ENCODE measurements at regions not wholly inside any gene's neighbourhood (a gene's known extent, or its start where the extent isn't known, plus 50 kb on each side); places are given as distances from the start of the nearest gene placed in this dataset.

- TF ChIP-seq USF1 (IDR thresholded peaks at IDR 0.05) = no peak
- no peak for TF ChIP-seq RAD21 (IDR thresholded peaks at IDR 0.05; ENCODE audit: low read depth)
- no peak for TF ChIP-seq EP300 (IDR thresholded peaks at IDR 0.05; ENCODE audit: borderline replicate concordance)
- TF ChIP-seq NFIC (IDR thresholded peaks at IDR 0.05) = no peak
- TF ChIP-seq TAF1 (IDR thresholded peaks at IDR 0.05; ENCODE audit: low read depth) = no peak
- TF ChIP-seq REST (IDR thresholded peaks at IDR 0.05; ENCODE audit: low read depth) = no peak
- TF ChIP-seq TCF12 (IDR thresholded peaks at IDR 0.05; ENCODE audit: low read depth) = no peak
- no peak for TF ChIP-seq FOXM1 (IDR thresholded peaks at IDR 0.05; ENCODE audit: borderline replicate concordance, low read depth)
- no peak for TF ChIP-seq CREB1 (IDR thresholded peaks at IDR 0.05; ENCODE audit: low read depth)
- TF ChIP-seq EGR1 (IDR thresholded peaks at IDR 0.05) = no peak
- TF ChIP-seq CEBPB (IDR thresholded peaks at IDR 0.05) = no peak
- TF ChIP-seq, protein P1, sequence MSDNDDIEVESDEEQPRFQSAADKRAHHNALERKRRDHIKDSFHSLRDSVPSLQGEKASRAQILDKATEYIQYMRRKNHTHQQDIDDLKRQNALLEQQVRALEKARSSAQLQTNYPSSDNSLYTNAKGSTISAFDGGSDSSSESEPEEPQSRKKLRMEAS (IDR thresholded peaks at IDR 0.05) = no peak
- no peak for TF ChIP-seq TEAD4 (IDR thresholded peaks at IDR 0.05)
- no peak for TF ChIP-seq YY1 (IDR thresholded peaks at IDR 0.05; ENCODE audit: low read depth)
- TF ChIP-seq ZBTB7A (IDR thresholded peaks at IDR 0.05; ENCODE audit: low read depth) = no peak
Observed at GRCh38 chr7:131267631-131268030, 60.0 kb upstream of the MKLN1 start.

DNA sequence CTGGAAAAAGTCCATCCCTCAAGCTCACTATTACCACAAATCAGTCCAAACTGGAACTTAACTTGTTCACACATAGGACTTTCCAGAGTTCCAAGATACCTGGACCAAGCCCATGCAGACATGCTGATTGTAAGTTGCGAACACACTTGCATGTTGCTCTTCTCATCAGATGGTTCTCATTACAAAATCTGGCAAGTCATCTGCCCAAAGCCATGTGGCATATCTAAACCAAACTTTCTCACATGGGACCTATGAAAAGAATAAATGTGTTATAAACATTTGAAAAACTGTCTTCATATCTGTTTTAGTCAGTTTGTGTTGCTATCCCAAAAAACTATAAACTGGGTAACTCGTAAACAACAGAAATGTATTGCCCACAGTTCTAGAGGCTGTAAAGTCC is 58.8 kb upstream of the MKLN1 start:
- no peak for TF ChIP-seq CEBPB (IDR thresholded peaks at IDR 0.05)
- no peak for TF ChIP-seq REST (IDR thresholded peaks at IDR 0.05; ENCODE audit: low read depth)
- TF ChIP-seq TEAD4 (IDR thresholded peaks at IDR 0.05) = no peak
- no peak for TF ChIP-seq YY1 (IDR thresholded peaks at IDR 0.05; ENCODE audit: low read depth)
- TF ChIP-seq CREB1 (IDR thresholded peaks at IDR 0.05; ENCODE audit: low read depth) = no peak
- TF ChIP-seq FOXM1 (IDR thresholded peaks at IDR 0.05; ENCODE audit: borderline replicate concordance, low read depth) = no peak
- no peak for TF ChIP-seq TCF12 (IDR thresholded peaks at IDR 0.05; ENCODE audit: low read depth)
- TF ChIP-seq NFIC (IDR thresholded peaks at IDR 0.05) = no peak
- no peak for TF ChIP-seq USF1 (IDR thresholded peaks at IDR 0.05)

DNA sequence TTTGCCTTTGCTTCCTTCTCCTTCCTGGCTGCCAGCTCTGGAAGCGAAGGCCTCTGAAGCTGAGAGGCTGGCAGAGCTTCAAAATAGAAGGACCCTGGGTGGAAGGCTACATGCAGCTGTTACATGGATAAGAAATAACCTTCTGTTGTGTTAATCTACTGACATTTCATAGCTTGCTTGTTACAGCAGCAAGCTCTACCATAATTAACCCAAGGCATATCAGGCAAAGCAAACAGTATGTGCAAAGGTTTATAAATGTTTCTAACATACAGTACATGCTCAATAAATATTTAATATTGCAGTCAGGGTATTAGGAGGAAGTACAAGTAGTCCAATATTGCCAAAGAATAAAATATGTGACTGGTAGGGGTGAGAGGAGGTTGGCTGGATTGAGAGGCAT is 55.6 kb upstream of the MKLN1 start:
- TF ChIP-seq EP300 (IDR thresholded peaks at IDR 0.05; ENCODE audit: borderline replicate concordance) (no peak), TCF12 (IDR thresholded peaks at IDR 0.05; ENCODE audit: low read depth) (no peak), CREB1 (IDR thresholded peaks at IDR 0.05; ENCODE audit: low read depth) (no peak), TAF1 (IDR thresholded peaks at IDR 0.05; ENCODE audit: low read depth) (no peak), EGR1 (IDR thresholded peaks at IDR 0.05) (no peak)

GRCh38 chr7:131274986-131275385 is 52.7 kb upstream of the MKLN1 start:
- TF ChIP-seq ZBTB7A (IDR thresholded peaks at IDR 0.05; ENCODE audit: low read depth) (no peak), EGR1 (IDR thresholded peaks at IDR 0.05) (no peak), TAF1 (IDR thresholded peaks at IDR 0.05; ENCODE audit: low read depth) (no peak), NFIC (IDR thresholded peaks at IDR 0.05) (no peak), YY1 (IDR thresholded peaks at IDR 0.05; ENCODE audit: low read depth) (no peak), TCF12 (IDR thresholded peaks at IDR 0.05; ENCODE audit: low read depth) (no peak), USF1 (IDR thresholded peaks at IDR 0.05) (no peak), RAD21 (IDR thresholded peaks at IDR 0.05; ENCODE audit: low read depth) (no peak), CREB1 (IDR thresholded peaks at IDR 0.05; ENCODE audit: low read depth) (no peak), EP300 (IDR thresholded peaks at IDR 0.05; ENCODE audit: borderline replicate concordance) (no peak), CEBPB (IDR thresholded peaks at IDR 0.05) (no peak), TEAD4 (IDR thresholded peaks at IDR 0.05) (no peak)
- TF ChIP-seq, protein P1 (IDR thresholded peaks at IDR 0.05) = no peak

- TF ChIP-seq REST (IDR thresholded peaks at IDR 0.05; ENCODE audit: low read depth) (no peak), EGR1 (IDR thresholded peaks at IDR 0.05) (no peak), RAD21 (IDR thresholded peaks at IDR 0.05; ENCODE audit: low read depth) (no peak), CEBPB (IDR thresholded peaks at IDR 0.05) (no peak), NFIC (IDR thresholded peaks at IDR 0.05) (no peak), USF1 (IDR thresholded peaks at IDR 0.05) (no peak), FOXM1 (IDR thresholded peaks at IDR 0.05; ENCODE audit: borderline replicate concordance, low read depth) (no peak), ZBTB7A (IDR thresholded peaks at IDR 0.05; ENCODE audit: low read depth) (no peak), TEAD4 (IDR thresholded peaks at IDR 0.05) (no peak), TAF1 (IDR thresholded peaks at IDR 0.05; ENCODE audit: low read depth) (no peak), EP300 (IDR thresholded peaks at IDR 0.05; ENCODE audit: borderline replicate concordance) (no peak), TCF12 (IDR thresholded peaks at IDR 0.05; ENCODE audit: low read depth) (no peak)
- TF ChIP-seq, protein P1 (IDR thresholded peaks at IDR 0.05) = no peak
Observed at GRCh38 chr7:131276190-131276589, 51.5 kb upstream of the MKLN1 start.

Measured in Ishikawa (cell line).